Occipital lobe (tissue), 1 donor: ENCODE measurements at regions not wholly inside any gene's neighbourhood (a gene's known extent, or its start where the extent isn't known, plus 50 kb on each side); places are given as distances from the start of the nearest gene placed in this dataset.
A peak's percentile ranks its signal among the peaks of the same experiment; 100 is the strongest.
"Not testable (repeated sequence)": the region's sequence is repeated elsewhere in the genome, so short reads cannot be mapped to it uniquely, and the experiment has no call there.

Source experiments
- DNase-seq: peaks from one replicate; lab custom pipeline; 2025; lab: John Stamatoyannopoulos, UW

GRCh38 chr17:33688771-33689170 is 395.7 kb upstream of the ASIC2 start:
- no peak for DNase-seq

GRCh38 chr17:33689725-33690124 is 396.6 kb upstream of the ASIC2 start:
- DNase-seq: no peak

- no peak for DNase-seq
Measured at GRCh38 chr17:33695431-33695830, 402.3 kb upstream of the ASIC2 start.

GRCh38 chr17:33696102-33696501 is 403.0 kb upstream of the ASIC2 start:
- no peak for DNase-seq

- no peak for DNase-seq
Measured at GRCh38 chr17:33697557-33697956, 404.5 kb upstream of the ASIC2 start.

GRCh38 chr17:33701910-33702309 is 408.8 kb upstream of the ASIC2 start:
- DNase-seq: no peak

GRCh38 chr17:33704856-33705255 is 411.8 kb upstream of the ASIC2 start:
- no peak for DNase-seq

GRCh38 chr17:33709881-33710280 is 416.8 kb upstream of the ASIC2 start:
- DNase-seq: no peak

GRCh38 chr17:33712120-33712519 is 419.0 kb upstream of the ASIC2 start:
- no peak for DNase-seq

GRCh38 chr17:33716957-33717356 is 423.9 kb upstream of the ASIC2 start:
- DNase-seq: no peak

- not testable (repeated sequence) for DNase-seq
Measured at GRCh38 chr17:33723736-33724135, 430.6 kb upstream of the ASIC2 start.

- no peak for DNase-seq
Measured at GRCh38 chr17:33725675-33726271, 432.7 kb upstream of the ASIC2 start.

GRCh38 chr17:33730131-33730530 is 437.0 kb upstream of the ASIC2 start:
- DNase-seq: no peak

- DNase-seq: no peak
Measured at GRCh38 chr17:33732116-33732515, 439.0 kb upstream of the ASIC2 start.

GRCh38 chr17:33739714-33740113 is 446.6 kb upstream of the ASIC2 start:
- no peak for DNase-seq

- DNase-seq: no peak
Measured at GRCh38 chr17:33745047-33745760, 452.1 kb upstream of the ASIC2 start.

GRCh38 chr17:33749171-33749570 is 456.1 kb upstream of the ASIC2 start:
- DNase-seq: no peak

GRCh38 chr17:33750943-33751701 is 458.0 kb upstream of the ASIC2 start:
- peak; percentile 68 for DNase-seq

GRCh38 chr17:33751702-33752065 is 458.6 kb upstream of the ASIC2 start:
- DNase-seq: no peak

GRCh38 chr17:33753452-33753851 is 460.4 kb upstream of the ASIC2 start:
- no peak for DNase-seq

- DNase-seq: no peak
Measured at GRCh38 chr17:33756021-33756420, 462.9 kb upstream of the ASIC2 start.

- no peak for DNase-seq
Measured at GRCh38 chr17:33765871-33766270, 472.8 kb upstream of the ASIC2 start.

- DNase-seq: no peak
Measured at GRCh38 chr17:33766721-33767120, 473.6 kb upstream of the ASIC2 start.
